H1 (cell line): ENCODE measurements at regions not wholly inside any gene's neighbourhood (a gene's known extent, or its start where the extent isn't known, plus 50 kb on each side); places are given as distances from the start of the nearest gene placed in this dataset.
A peak's percentile ranks its signal among the peaks of the same experiment; 100 is the strongest.

Experiments used
- CTCF ChIA-PET: fragments of 300-600 bp; sonication (Branson Sonifier 250); formaldehyde crosslinking; loops from one replicate; lab custom pipeline; 2021; ENCODE audit not compliant: partially characterized antibody; lab: Charles Lee
- POLR2A ChIA-PET: fragments of 300-600 bp; sonication (Branson Sonifier 250); formaldehyde crosslinking; loops from one replicate; lab custom pipeline; 2021; ENCODE audit warnings: inconsistent platforms; ENCODE audit not compliant: partially characterized antibody; lab: Charles Lee
- DNase-seq, 2 experiments: peaks; one replicate each; pipeline versions ENCODE4 v3.0.0 to v3.0.0-alpha.2; 2010 to 2022; ENCODE audit warnings: low spot score in 2 of 2, low read depth in 1 of 2, mixed read lengths in 1 of 2
- FAIRE-seq: peaks from 2 replicates; lab custom pipeline; 2011; peaks lifted over from hg19 to GRCh38; lab: Jason Lieb, UNC
- H2AFZ ChIP-seq: 2 replicates; pipeline ENCODE4 v1.8.1; 2012; ENCODE audit warnings: low read length, inconsistent platforms
- H2AK5ac ChIP-seq: 2 replicates; pipeline ENCODE4 v1.6.1; 2013; ENCODE audit warnings: low read depth, low read length
- H2BK120ac ChIP-seq: replicated peaks from 2 replicates; pipeline ENCODE3; 2013; ENCODE audit warnings: low read depth, low read length, inconsistent platforms
- H2BK12ac ChIP-seq: 2 replicates; pipeline ENCODE4 v1.6.1; 2013; ENCODE audit warnings: low read depth, low read length
- H2BK15ac ChIP-seq: 2 replicates; pipeline ENCODE4 v1.6.1; 2013; ENCODE audit warnings: low read length
- H2BK20ac ChIP-seq: 2 replicates; pipeline ENCODE4 v1.6.1; 2013; ENCODE audit warnings: low read length
- H2BK5ac ChIP-seq: 2 replicates; pipeline ENCODE4 v1.6.1; 2013; ENCODE audit warnings: low read depth, low read length
- H3K14ac ChIP-seq: 2 replicates; pipeline ENCODE4 v1.6.1; 2013; ENCODE audit warnings: inconsistent platforms; ENCODE audit not compliant: insufficient read length
- H3K18ac ChIP-seq: 2 replicates; pipeline ENCODE4 v1.6.1; 2013; ENCODE audit warnings: low read length; ENCODE audit errors: extremely low read depth
- H3K23ac ChIP-seq: 2 replicates; pipeline ENCODE4 v1.6.1; 2013; ENCODE audit warnings: inconsistent platforms; ENCODE audit not compliant: insufficient read length
- H3K23me2 ChIP-seq: 2 replicates; pipeline ENCODE4 v1.6.1; 2013; ENCODE audit warnings: low read depth, low read length
- H3K27ac ChIP-seq: 2 replicates; pipeline ENCODE4 v1.6.1; 2011; ENCODE audit warnings: low read depth, low read length, inconsistent platforms
- H3K27me3 ChIP-seq, 4 experiments: replicated peaks in 1 of 4; 1 replicate in 1 of 4; 2 replicates in 3 of 4; pipeline versions ENCODE4 v1.6.1 to v1.8.1; 2011 to 2013; ENCODE audit warnings: low read length in 3 of 4, mild to moderate bottlenecking in 3 of 4, inconsistent platforms in 2 of 4, mixed read lengths in 2 of 4, moderate library complexity in 1 of 4; ENCODE audit not compliant: control insufficient read depth in 3 of 4, insufficient read depth in 3 of 4; ENCODE audit errors: extremely low read depth in 1 of 4
- H3K36me3 ChIP-seq, 4 experiments: 2 replicates each; pipeline versions ENCODE4 v1.6.1 to v1.8.1; 2011 to 2013; ENCODE audit warnings: mild to moderate bottlenecking in 4 of 4, low read length in 3 of 4, moderate library complexity in 2 of 4, control low read depth in 1 of 4, inconsistent platforms in 1 of 4; ENCODE audit not compliant: insufficient read depth in 4 of 4, control insufficient read depth in 2 of 4
- H3K4ac ChIP-seq: replicated peaks from 2 replicates; pipeline ENCODE3; 2013; ENCODE audit warnings: low read length, low read depth, mixed read lengths, inconsistent platforms; ENCODE audit not compliant: insufficient read length
- H3K4me1 ChIP-seq, 4 experiments: replicated peaks in 1 of 4; 1 replicate in 1 of 4; 2 replicates in 3 of 4; pipeline versions ENCODE4 v1.6.1 to v1.8.1; 2011 to 2013; ENCODE audit warnings: low read length in 3 of 4, inconsistent platforms in 2 of 4, mixed read lengths in 1 of 4; ENCODE audit not compliant: insufficient read depth in 4 of 4, control insufficient read depth in 3 of 4
- H3K4me2 ChIP-seq, 2 experiments: 2 replicates each; pipeline versions ENCODE4 v1.6.1 to v1.8.1; 2011 to 2013; ENCODE audit warnings: low read depth in 2 of 2, low read length in 2 of 2, control low read depth in 1 of 2, inconsistent platforms in 1 of 2, mild to moderate bottlenecking in 1 of 2; ENCODE audit not compliant: insufficient read depth in 1 of 2
- H3K4me3 ChIP-seq, 4 experiments: fragments of 200-600, 300-600 bp in 1 of 4; sonication (generic), shearing (Covaris generic), sonication (Bioruptor Twin) in 1 of 4; 2 replicates each; pipeline versions ENCODE4 v1.5.1 to v1.8.1; 2011 to 2016; ENCODE audit warnings: low read length in 4 of 4, low read depth in 3 of 4, control low read depth in 2 of 4, inconsistent platforms in 2 of 4, mild to moderate bottlenecking in 2 of 4, mixed read lengths in 1 of 4, moderate library complexity in 1 of 4; ENCODE audit not compliant: insufficient read depth in 2 of 4; ENCODE audit errors: extremely low read depth in 1 of 4
- H3K56ac ChIP-seq: replicated peaks from 2 replicates; pipeline ENCODE3; 2013; ENCODE audit warnings: low read depth, mild to moderate bottlenecking, mixed read lengths, low read length, inconsistent platforms; ENCODE audit not compliant: insufficient read length
- H3K79me1 ChIP-seq: 2 replicates; pipeline ENCODE4 v1.6.1; 2013; ENCODE audit warnings: low read depth, low read length, control low read depth
- H3K79me2 ChIP-seq, 2 experiments: 2 replicates each; pipeline versions ENCODE4 v1.6.1 to v1.8.1; 2012 to 2013; ENCODE audit warnings: low read length in 2 of 2, mild to moderate bottlenecking in 2 of 2, inconsistent platforms in 1 of 2; ENCODE audit not compliant: insufficient read depth in 2 of 2, control insufficient read depth in 1 of 2
- H3K9ac ChIP-seq, 4 experiments: replicated peaks in 1 of 4; 1 replicate in 1 of 4; 2 replicates in 3 of 4; pipeline versions ENCODE4 v1.6.1 to v1.8.1; 2011 to 2013; ENCODE audit warnings: low read depth in 3 of 4, low read length in 3 of 4, control low read depth in 2 of 4, mild to moderate bottlenecking in 2 of 4, moderate library complexity in 2 of 4, inconsistent platforms in 1 of 4; ENCODE audit errors: extremely low read depth in 1 of 4
- H3K9me3 ChIP-seq, 2 experiments: 2 replicates each; pipeline versions ENCODE4 v1.6.1 to v1.8.1; 2012 to 2013; ENCODE audit warnings: mild to moderate bottlenecking in 2 of 2, moderate library complexity in 2 of 2, control low read depth in 1 of 2, inconsistent platforms in 1 of 2, low read depth in 1 of 2, low read length in 1 of 2, mixed read lengths in 1 of 2; ENCODE audit not compliant: insufficient read depth in 2 of 2
- H4K20me1 ChIP-seq, 2 experiments: replicated peaks in 1 of 2; 2 replicates each; pipeline versions ENCODE3 to v1.8.1; 2011 to 2013; ENCODE audit warnings: inconsistent platforms in 2 of 2, low read length in 2 of 2, mild to moderate bottlenecking in 1 of 2; ENCODE audit not compliant: insufficient read depth in 2 of 2, control insufficient read depth in 1 of 2
- H4K5ac ChIP-seq: 2 replicates; pipeline ENCODE4 v1.6.1; 2013; ENCODE audit warnings: low read length, low read depth, mixed read lengths, inconsistent platforms; ENCODE audit not compliant: insufficient read length
- H4K8ac ChIP-seq: 2 replicates; pipeline ENCODE4 v1.8.0; 2013; ENCODE audit warnings: mild to moderate bottlenecking, moderate library complexity, low read length, inconsistent platforms; ENCODE audit not compliant: insufficient read depth; ENCODE audit errors: extremely low read depth
- H4K91ac ChIP-seq: replicated peaks from 2 replicates; pipeline ENCODE3; 2013; ENCODE audit warnings: low read length, mixed read lengths, inconsistent platforms; ENCODE audit not compliant: insufficient read length
- ASH2L ChIP-seq: fragments of 200-600, 300-600 bp; sonication (generic); IDR thresholded peaks from one replicate; pipeline ENCODE4 v1.7.1; 2017; ENCODE audit warnings: low read length
- EP300 ChIP-seq, 2 experiments: IDR thresholded peaks; 1 replicate in 1 of 2; 2 replicates in 1 of 2; pipeline ENCODE4 v1.6.1; 2011 to 2012; ENCODE audit warnings: low read depth in 2 of 2, low read length in 2 of 2, mild to moderate bottlenecking in 2 of 2, borderline replicate concordance in 1 of 2, inconsistent platforms in 1 of 2, moderate library complexity in 1 of 2
- EZH2 ChIP-seq: fragments of 200-600 bp; sonication (generic); IDR thresholded peaks from 2 replicates; pipeline ENCODE4 v1.7.1; 2012; ENCODE audit warnings: low read depth, mild to moderate bottlenecking, moderate library complexity, low read length, inconsistent platforms; ENCODE audit not compliant: severe bottlenecking
- GABPA ChIP-seq: IDR thresholded peaks from 2 replicates; pipeline ENCODE4 v1.6.1; 2011; ENCODE audit warnings: mild to moderate bottlenecking, low read length, moderate library complexity, borderline replicate concordance; ENCODE audit not compliant: insufficient read depth
- GTF2F1 ChIP-seq: IDR thresholded peaks from 2 replicates; pipeline ENCODE4 v1.6.1; 2012; ENCODE audit warnings: low read depth, low read length, improper control_type of control experiment, borderline replicate concordance
- MAFK ChIP-seq: IDR thresholded peaks from 2 replicates; pipeline ENCODE4 v1.6.1; 2012; ENCODE audit warnings: low read depth, mild to moderate bottlenecking, improper control_type of control experiment, low read length
- RNF2 ChIP-seq: fragments of 200-900, 300-1000 bp; sonication (generic); IDR thresholded peaks from 2 replicates; pipeline ENCODE4 v1.7.1; 2016; ENCODE audit warnings: borderline replicate concordance, low read depth, mild to moderate bottlenecking, antibody characterized with exemption, low read length; ENCODE audit not compliant: poor library complexity, severe bottlenecking; ENCODE audit errors: missing control alignments
- SIN3A ChIP-seq, 2 experiments: IDR thresholded peaks in 1 of 2; conservative IDR thresholded peaks in 1 of 2; 2 replicates each; pipeline ENCODE4 v1.6.1; 2011 to 2012; ENCODE audit warnings: low read length in 2 of 2, improper control_type of control experiment in 1 of 2, low read depth in 1 of 2, mild to moderate bottlenecking in 1 of 2
- TAF1 ChIP-seq: IDR thresholded peaks from 2 replicates; pipeline ENCODE4 v1.6.1; 2011; ENCODE audit warnings: mild to moderate bottlenecking, low read depth, low read length
- TAF7 ChIP-seq: optimal IDR thresholded peaks from 2 replicates; pipeline ENCODE3; 2011; ENCODE audit warnings: low read depth, mild to moderate bottlenecking, inconsistent platforms, low read length, moderate library complexity, borderline replicate concordance
- WGBS, 2 experiments: shearing (Covaris generic) in 1 of 2; methylation state at CpG; one replicate each; pipeline versions ENCODE4 v1.1.6 to v1.1.7; 2013 to 2015; ENCODE audit warnings: low lambda C conversion rate in 2 of 2, mixed read lengths in 2 of 2, inconsistent platforms in 1 of 2, low coverage in 1 of 2, missing lambda C conversion rate in 1 of 2; ENCODE audit not compliant: insufficient replicate concordance in 2 of 2, insufficient coverage in 1 of 2, insufficient read length in 1 of 2; ENCODE audit errors: extremely low coverage in 1 of 2, missing lambda C conversion rate in 1 of 2; 5-methylcytosine and 5-hydroxymethylcytosine counted together

DNA sequence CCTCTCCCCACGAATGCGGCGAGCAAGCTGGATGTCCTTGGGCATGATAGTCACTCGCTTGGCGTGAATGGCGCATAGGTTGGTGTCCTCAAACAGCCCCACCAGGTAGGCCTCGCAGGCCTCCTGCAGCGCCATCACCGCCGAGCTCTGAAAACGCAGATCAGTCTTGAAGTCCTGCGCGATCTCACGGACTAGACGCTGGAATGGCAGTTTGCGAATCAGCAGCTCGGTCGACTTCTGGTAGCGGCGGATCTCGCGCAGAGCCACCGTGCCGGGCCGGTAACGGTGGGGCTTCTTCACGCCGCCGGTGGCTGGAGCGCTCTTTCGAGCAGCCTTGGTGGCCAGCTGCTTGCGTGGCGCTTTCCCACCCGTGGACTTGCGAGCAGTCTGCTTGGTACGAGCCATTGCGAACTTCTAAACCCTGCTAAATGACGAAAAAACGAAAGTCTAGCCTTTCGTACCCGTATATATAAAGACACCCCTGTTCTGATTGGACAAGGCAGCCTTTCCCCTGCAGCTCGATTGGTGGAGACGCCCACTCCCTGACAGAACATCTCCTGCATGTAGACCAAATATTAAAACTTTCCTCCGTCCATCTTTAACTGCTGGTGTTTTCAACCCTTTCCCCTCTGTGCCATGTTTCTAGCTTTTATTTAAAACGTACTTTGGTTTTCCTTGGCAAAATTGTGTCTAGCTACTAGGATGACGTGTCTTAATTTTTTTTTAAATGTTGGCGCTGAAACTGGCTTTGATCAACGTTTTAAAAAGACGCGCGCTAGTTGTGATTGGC is 109.8 kb downstream of the HFE start:
- CTCF ChIA-PET, result interaction anchor here (0.8 to 6.4 kb wide), 8 partner anchors 14 to 211 kb away, joined by 3 to 19 read pairs (median 4); a partner anchor contains a TSS
- Histone ChIP-seq H3K27me3 (no peaks in the 10 kb centered on the region), H2BK15ac (peak overlapping the region; percentile 19; the same call in 1 of the 2 replicates), H2BK5ac (peak overlapping the region; percentile 97), H4K91ac (no peak overlapping the region), H3K9ac (peak overlapping the region; percentile 92 to 98 (median 96)), H2AFZ (no peak overlapping the region), H2BK120ac (no peak overlapping the region), H4K20me1 (peaks cover 2 to 3% of the 10 kb centered on the region in 2 experiments), H2AK5ac (no peak overlapping the region; the same call in 1 of the 2 replicates), H3K4ac (no peak overlapping the region), H2BK12ac (no peak overlapping the region), H3K36me3 (no peaks in the 10 kb centered on the region; a peak in 1 of 8 replicates), H3K9me3 (no peaks in the 10 kb centered on the region), H2BK20ac (no peak overlapping the region), H3K14ac (no peak overlapping the region), H3K4me2 (peak overlapping the region; percentile 85 to 87), H3K4me3 (peak overlapping the region; percentile 85 to 98 (median 89)), H3K23ac (no peak overlapping the region), H3K23me2 (0 out of 2 replicates have a peak, but pooled peaks cover 7% of the 10 kb centered on the region), H3K56ac (peak overlapping the region; percentile 19), H3K79me2 (peaks cover 0 to 29% of the 10 kb centered on the region in 2 experiments; a peak in 2 of 4 replicates), H4K5ac (peak overlapping the region; percentile 56), H3K27ac (peak overlapping the region; percentile 82), H3K79me1 (no peaks in the 10 kb centered on the region), H3K4me1 (peaks cover 0 to 1% (median 0%) of the 10 kb centered on the region in 4 experiments; a peak in 1 of 7 replicates), H3K18ac (peak overlapping the region; percentile 33), H4K8ac (peak overlapping the region; percentile 81)
- 2% methylated on average over 51 of the region's 51 CpGs; no CpG with 5 or more reads in 1 of the 2 experiments for WGBS, 2 experiments
- FAIRE-seq, result peak; percentile 63
- DNase-seq, result peak in 1 of 2 experiments; percentile 76
- POLR2A ChIA-PET, result interaction anchor here (0.6 to 40.4 kb wide), 38 partner anchors 4 to 1698 kb away, joined by 3 to 2731 read pairs (median 27); a partner anchor contains a TSS
- TF ChIP-seq MAFK (no peak), TAF1 (peak; percentile 90), TAF7 (peak; percentile 74), ASH2L (peak; percentile 80), EZH2 (no peak), GTF2F1 (peak; percentile 83; the same call in 1 of the 2 replicates), GABPA (no peak), EP300 (IDR thresholded peaks at IDR 0.05; ENCODE audit: borderline replicate concordance in 1 of 2, low read depth in 2 of 2, low read length in 2 of 2) (no peak), RNF2 (no peak), SIN3A (conservative IDR thresholded peaks at IDR 0.05 in 1 of 2, IDR thresholded peaks at IDR 0.05 in 1 of 2; ENCODE audit: low read depth in 1 of 2, low read length in 2 of 2) (0 out of 4 replicates have a peak, but pooled peaks of 1 of the 2 experiments have one; percentile 16)
